Activated effector memory CD4-positive, alpha-beta T cell treated with anti-CD3 and anti-CD28 coated beads, Interleukin-2, amount 50 U/mL, for 16 hours (primary cell): ENCODE measurements at regions not wholly inside any gene's neighbourhood (a gene's known extent, or its start where the extent isn't known, plus 50 kb on each side); places are given as distances from the start of the nearest gene placed in this dataset.

Source experiments
- DNase-seq: peaks from one replicate; pipeline ENCODE4 v3.0.0-alpha.2; 2020

GRCh38 chr14:62168564-62169155, 406.4 kb downstream of the SNAPC1 start:
- no peak for DNase-seq

DNA sequence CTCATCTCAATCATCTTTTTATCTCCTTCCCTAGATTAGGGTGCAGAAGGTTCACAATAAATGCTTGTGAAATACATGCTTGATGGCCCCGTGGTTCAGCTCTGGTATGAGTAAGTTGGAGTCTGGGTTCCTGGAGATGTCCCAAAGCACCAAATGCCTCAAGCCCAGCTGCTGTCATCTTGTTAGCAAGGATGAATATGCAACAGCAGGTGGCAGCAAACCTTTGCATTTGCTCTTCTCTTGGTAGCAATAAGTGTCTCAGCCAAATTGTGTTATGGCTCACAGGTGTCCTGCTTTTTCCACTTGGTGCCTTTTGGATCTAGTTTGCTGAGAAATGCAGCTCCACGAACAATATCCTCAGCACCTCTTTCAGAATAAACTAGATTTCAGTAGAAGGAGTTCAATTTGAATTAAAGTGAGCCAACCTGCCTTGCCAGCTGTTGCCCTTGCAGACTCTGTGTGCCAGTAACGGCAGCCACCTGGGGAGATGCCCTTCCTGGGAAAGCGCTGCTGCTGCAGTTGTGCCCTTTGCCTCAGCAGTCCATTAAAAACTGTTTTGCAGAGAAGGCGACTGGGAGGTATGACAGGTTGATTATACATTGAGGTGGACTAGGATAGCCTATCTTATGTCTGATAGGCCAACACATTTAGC, 417.3 kb downstream of the SNAPC1 start:
- DNase-seq: no peak

- DNase-seq: no peak
Measured at GRCh38 chr14:62181591-62181990, 419.4 kb downstream of the SNAPC1 start.

DNA sequence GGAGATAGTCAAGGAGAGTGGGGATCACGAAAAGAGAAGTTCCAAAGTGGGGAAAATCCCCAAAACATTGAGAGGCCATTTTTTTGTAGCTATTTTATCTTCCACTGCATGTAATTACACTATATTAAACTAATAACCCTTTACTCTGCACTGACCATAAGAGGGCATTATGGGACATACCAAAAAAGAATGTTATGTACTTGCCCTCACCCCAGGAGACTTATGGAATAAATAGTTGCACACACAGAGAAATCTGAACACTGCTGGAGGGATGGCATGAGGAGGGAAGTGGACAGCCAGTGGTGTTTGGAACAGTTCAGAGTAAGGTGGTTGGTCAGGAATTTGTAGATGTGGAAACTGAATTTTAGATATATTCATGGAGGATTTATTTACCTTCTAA, 422.9 kb downstream of the SNAPC1 start:
- DNase-seq: no peak

GRCh38 chr14:62187265-62187664, 425.0 kb downstream of the SNAPC1 start:
- DNase-seq: no peak

DNA sequence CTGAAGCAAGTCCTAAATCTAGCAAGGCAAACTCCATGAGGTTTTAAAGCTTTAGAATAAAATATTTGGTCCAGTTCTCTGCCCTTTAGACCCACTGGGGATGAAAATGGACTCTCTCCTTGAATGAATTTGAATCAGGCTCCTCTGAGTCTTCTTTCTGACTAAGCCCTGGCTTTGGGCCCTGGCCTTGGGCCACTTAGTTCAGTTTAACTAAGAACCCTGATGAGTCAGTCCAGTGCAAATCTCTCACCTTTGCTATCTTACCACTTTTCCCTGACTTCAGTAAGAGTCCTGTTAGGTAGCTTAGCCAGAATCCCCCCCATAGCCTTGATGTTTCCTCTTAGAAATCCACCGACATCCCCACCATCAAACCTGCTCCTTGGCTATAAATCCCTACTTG, 427.5 kb downstream of the SNAPC1 start:
- DNase-seq: no peak

GRCh38 chr14:62206456-62206855, 444.2 kb downstream of the SNAPC1 start:
- no peak for DNase-seq

GRCh38 chr14:62209287-62209899, 447.2 kb downstream of the SNAPC1 start:
- no peak for DNase-seq

DNA sequence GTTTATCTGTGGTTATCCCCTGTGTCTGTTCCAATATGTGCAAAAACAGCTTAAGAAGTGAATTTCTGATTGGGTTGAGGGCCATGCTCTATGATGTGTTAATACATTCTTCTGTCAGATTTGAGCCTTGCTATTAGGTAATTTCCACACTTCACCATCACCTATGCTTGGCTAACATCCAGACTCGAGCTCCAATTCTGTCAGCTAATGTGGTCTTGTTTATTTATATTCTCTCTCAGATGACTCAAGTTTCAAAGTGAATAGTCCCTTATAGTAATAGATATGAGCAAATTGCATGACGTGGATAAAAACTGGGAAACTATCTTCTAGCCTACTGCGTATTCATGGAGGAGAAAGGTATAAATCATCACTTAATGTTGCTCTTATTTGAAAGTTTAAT, 451.3 kb downstream of the SNAPC1 start:
- DNase-seq: no peak

DNA sequence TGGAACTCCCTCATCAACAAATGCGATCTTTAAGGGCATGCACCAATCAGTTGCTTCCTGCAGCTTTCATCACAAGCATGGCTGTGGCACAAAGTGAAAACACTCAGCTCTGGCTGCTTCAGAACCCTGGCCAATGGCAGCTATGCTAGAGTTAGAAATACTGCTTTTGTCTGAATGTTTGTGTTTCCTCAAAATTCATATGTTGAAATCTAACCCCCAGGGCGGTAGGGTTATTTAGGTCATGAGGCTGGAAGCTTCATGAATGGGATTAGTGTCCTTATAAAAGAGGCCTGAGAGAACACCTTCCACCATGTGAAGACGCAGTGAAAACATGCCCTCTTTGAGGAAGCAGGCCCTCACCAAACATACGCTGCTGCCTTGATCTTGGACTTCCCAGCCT, 453.9 kb downstream of the SNAPC1 start:
- no peak for DNase-seq

DNA sequence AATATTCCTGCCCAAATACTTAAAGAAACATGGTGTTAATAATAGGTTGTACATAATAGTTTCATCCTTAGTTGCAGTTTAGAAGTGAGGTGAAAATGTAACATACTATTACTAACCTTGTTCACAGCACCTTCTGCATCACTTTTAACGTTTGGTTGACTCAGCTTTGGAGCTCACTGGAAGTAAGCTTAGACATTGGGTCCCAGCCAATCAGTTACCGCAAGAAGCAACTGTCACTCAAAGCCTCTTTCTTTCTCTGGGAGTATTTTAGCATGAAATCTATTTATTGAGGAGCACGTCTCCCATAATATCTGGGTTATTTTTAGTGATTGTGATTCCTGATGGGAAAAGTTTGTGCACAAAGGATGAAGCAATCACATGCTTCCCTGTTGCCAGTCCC, 472.6 kb downstream of the SNAPC1 start:
- DNase-seq: no peak

DNA sequence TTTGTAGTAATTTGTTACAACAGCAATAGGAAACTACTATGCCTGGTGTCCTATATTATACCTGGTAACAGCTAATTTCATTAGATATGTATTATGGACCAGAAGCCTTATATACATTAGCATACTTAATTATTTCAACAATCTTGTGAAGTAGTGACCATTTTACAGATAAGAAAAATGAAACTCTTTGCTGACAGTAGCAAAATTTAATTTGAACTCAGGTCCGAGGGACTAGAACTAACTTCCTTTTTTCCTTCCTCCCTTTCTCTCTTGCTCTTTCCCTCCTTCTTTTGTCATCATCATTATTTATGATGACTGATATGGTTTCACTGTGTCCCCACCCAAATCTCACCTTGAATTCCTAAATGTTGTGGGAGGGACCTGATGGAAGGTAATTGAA, 482.0 kb downstream of the SNAPC1 start:
- no peak for DNase-seq

DNA sequence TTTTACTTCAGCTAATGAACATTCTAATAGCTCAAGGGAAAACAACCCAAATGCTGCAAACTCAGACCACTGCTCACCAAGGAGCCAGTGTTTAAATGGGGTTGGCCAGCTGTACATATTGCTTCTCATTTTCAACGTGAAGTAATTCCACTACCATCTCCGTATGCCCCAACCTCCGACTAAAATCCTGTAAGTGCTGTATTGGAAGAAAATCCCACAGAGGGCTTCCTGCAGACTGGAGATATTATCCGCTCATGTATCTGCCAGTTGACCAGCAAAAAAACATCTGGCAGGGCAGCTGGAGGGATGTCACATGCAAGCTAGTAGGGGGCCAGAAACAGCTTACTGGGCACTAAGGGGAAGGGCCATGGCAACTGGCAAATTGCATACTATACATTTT, 485.0 kb downstream of the SNAPC1 start:
- DNase-seq: no peak

- no peak for DNase-seq
Measured at GRCh38 chr14:62251237-62251636, 489.0 kb downstream of the SNAPC1 start.

- no peak for DNase-seq
Measured at GRCh38 chr14:62253171-62253570, 491.0 kb downstream of the SNAPC1 start.

DNA sequence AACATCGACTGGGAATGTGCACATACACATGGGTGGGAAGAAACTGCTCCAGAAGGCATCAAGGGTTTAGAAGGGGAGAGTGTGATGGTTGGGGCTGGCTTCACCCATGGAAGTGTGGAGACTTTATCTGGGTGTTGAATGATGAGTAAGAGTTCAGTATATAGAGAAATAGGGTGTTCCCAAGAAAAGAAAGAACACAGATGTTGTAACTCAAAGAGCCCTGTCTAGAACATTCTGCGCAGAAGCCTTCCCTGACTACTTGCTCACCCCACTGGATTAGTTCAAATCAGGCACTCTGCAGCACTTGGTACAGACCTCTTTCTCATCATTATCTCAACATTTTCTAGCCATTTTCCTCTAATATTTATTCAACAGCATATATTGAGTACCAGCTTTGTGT, 491.7 kb downstream of the SNAPC1 start:
- no peak for DNase-seq

DNA sequence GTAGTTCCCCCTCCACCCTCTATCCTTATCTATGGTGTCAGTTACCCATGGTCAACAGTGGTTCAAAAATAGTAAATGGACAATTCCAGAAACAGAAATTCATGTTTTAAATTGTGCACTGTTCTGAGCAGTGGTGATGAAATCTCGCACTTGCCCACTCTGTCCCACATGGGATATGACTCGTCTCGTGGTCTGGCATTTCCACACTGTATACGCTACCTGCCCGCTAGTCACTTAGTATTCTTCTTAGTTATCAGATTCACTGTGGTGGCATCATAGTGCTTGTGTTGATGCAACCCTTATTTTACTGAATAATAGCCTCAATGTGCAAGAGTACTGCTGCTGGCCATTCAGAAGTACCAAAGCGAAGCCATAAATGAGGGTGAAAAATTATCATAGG, 507.0 kb downstream of the SNAPC1 start:
- DNase-seq: no peak

- DNase-seq: no peak
Measured at GRCh38 chr14:62270236-62270635, 508.0 kb downstream of the SNAPC1 start.

GRCh38 chr14:62280366-62280765, 518.1 kb downstream of the SNAPC1 start:
- no peak for DNase-seq

GRCh38 chr14:62283837-62284236, 521.6 kb downstream of the SNAPC1 start:
- no peak for DNase-seq

- no peak for DNase-seq
Measured at GRCh38 chr14:62289471-62289870, 527.3 kb downstream of the SNAPC1 start.

GRCh38 chr14:62301080-62301479, 538.9 kb downstream of the SNAPC1 start:
- no peak for DNase-seq

DNA sequence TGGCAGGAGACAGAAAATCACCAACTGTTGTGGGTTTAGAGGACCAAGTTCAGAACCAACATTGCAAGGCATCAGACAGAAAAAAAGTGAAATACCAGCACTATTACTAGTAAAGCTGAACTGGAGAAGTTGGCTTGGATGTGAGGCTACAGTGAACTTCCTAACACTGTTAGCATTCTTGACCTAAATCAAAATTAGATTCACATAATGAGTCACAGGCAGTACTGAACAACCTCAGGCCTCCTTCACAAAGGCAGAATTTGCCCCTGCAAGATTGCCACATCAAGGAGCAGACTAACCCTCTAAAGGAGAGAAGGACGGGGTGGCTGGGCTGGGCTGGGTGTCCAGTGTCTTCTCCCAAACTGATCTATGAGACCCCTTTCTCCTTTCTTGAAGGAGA, 539.7 kb downstream of the SNAPC1 start:
- no peak for DNase-seq

DNA sequence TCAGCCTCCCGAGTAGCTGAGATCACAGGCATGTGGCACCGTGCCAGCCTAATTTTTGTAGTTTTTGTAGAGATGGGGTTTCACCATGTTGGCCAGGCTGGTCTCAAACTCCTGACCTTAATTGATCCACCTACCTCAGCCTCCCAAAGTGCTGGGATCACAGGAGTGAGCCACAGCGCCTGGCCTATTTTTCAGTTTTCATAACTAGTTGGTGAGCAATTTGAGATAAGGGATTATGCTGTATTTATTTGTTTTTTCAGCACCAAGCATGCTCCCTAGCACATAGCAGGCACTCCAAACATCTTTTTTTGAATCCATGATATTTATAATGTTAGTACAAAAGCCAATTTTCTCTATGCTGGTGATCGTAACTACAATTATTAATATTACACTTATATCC, 541.2 kb downstream of the SNAPC1 start:
- no peak for DNase-seq

GRCh38 chr14:62304257-62304656, 542.0 kb downstream of the SNAPC1 start:
- no peak for DNase-seq
